Fibroblast of villous mesenchyme (primary cell): ENCODE measurements at regions not wholly inside any gene's neighbourhood (a gene's known extent, or its start where the extent isn't known, plus 50 kb on each side); places are given as distances from the start of the nearest gene placed in this dataset.

Source experiments
- DNase-seq: peaks from one replicate; pipeline ENCODE4 v3.0.0-alpha.2; 2010; ENCODE audit warnings: low read depth
- H3K4me3 ChIP-seq: 2 replicates; pipeline ENCODE4 v1.5.1; 2011; ENCODE audit warnings: low read depth, mild to moderate bottlenecking, low read length
- TF ChIP-seq, protein P1 (sequence below): IDR thresholded peaks from 2 replicates; pipeline ENCODE4 v1.5.1; 2012; ENCODE audit warnings: low read depth, mild to moderate bottlenecking, low read length; ENCODE audit not compliant: insufficient read depth

DNA sequence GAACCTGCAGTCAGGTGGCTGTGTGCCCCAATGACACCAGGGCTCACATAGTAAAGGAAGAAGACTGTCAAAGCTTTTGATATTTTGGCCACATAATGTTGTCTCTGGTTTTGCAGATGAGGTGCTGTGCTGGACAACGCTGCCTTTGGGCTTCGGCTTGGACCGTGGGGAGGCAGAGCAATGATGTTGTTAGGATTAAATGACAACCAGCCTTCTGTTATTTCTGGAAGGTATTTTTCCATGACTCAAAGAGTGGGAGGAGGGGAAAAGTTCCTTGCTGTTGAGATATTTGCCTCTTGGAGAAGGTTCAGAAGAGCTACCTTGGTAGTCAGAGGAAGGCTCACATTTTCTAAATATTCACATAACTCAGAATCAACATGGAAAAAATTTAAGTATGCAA is 187.3 kb upstream of the GALNT2 start:
- H3K4me3 ChIP-seq: no peak overlapping the region
- DNase-seq: no peak
- TF ChIP-seq, protein P1, sequence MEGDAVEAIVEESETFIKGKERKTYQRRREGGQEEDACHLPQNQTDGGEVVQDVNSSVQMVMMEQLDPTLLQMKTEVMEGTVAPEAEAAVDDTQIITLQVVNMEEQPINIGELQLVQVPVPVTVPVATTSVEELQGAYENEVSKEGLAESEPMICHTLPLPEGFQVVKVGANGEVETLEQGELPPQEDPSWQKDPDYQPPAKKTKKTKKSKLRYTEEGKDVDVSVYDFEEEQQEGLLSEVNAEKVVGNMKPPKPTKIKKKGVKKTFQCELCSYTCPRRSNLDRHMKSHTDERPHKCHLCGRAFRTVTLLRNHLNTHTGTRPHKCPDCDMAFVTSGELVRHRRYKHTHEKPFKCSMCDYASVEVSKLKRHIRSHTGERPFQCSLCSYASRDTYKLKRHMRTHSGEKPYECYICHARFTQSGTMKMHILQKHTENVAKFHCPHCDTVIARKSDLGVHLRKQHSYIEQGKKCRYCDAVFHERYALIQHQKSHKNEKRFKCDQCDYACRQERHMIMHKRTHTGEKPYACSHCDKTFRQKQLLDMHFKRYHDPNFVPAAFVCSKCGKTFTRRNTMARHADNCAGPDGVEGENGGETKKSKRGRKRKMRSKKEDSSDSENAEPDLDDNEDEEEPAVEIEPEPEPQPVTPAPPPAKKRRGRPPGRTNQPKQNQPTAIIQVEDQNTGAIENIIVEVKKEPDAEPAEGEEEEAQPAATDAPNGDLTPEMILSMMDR: no peak

DNA sequence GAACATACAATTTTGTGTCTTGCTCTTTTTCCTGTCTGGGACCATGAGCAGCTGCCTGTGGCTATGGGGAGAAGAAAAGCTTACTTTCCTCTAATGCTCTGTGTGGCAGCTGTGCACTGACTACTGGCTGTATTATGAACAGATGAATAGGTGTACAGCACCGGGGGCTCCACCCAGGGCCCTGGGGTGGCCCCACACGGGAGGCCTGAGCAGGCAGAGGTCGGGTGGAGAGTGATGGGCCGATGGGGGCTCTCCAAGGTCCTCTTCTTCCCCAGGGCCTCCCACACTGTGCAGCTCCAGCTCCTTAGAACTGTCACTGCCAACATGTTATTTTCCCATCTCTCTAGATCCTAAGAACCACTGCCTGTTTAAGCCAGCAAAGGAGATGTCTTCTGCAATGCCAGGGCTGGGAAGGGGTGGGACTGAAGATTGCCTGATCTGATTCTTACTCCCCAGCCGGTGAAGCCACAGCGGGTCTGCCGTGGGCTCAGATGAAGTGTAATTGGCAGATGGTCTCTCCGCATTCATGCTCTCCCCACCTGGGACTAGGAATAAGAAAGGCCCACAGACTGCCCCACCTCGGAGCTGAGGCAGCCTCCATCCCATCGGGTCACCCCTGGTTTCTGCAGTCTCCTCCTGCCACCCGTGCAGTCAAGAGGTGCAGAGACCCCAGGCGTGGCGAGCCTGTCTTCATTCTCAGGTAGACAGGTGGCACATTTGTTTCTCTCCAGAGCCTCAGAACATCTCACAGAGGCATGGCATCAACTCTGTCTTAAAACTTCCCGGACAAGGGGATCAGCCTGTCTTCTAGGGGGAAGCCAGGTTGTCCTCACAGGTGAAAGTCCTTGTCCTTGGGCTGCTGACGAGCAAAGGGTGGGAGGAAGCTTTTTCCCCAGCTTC is 186.5 kb upstream of the GALNT2 start:
- TF ChIP-seq, protein P1: no peak
- no peak overlapping the region for H3K4me3 ChIP-seq
- DNase-seq: no peak

DNA sequence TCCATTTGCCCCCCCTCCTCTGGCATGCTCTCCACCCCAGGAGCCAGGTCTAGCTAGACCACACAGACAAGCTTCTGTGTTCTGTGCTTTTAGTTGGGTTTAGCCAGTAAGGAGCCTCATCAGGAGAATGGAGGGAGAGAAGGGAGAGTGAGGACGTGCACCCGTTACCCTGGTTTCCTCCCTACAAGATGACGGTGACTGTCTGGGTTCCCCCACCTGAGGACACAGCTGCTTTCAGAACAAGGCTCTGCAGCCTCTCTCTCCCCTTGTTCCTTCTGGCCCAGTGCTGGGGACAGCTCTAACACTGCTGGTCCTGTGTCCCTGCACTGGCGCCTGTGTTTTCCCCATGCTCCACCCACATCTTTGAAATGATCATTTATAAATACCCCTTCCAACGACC is 184.4 kb upstream of the GALNT2 start:
- TF ChIP-seq, protein P1: no peak
- H3K4me3 ChIP-seq: no peak overlapping the region
- no peak for DNase-seq

GRCh38 chr1:229883504-229884200 is 183.4 kb upstream of the GALNT2 start:
- no peak for DNase-seq
- H3K4me3 ChIP-seq: no peak overlapping the region
- TF ChIP-seq, protein P1: no peak

- no peak overlapping the region for H3K4me3 ChIP-seq
- DNase-seq: no peak
- TF ChIP-seq, protein P1: no peak
Observed at GRCh38 chr1:229884765-229885164, 182.3 kb upstream of the GALNT2 start.

DNA sequence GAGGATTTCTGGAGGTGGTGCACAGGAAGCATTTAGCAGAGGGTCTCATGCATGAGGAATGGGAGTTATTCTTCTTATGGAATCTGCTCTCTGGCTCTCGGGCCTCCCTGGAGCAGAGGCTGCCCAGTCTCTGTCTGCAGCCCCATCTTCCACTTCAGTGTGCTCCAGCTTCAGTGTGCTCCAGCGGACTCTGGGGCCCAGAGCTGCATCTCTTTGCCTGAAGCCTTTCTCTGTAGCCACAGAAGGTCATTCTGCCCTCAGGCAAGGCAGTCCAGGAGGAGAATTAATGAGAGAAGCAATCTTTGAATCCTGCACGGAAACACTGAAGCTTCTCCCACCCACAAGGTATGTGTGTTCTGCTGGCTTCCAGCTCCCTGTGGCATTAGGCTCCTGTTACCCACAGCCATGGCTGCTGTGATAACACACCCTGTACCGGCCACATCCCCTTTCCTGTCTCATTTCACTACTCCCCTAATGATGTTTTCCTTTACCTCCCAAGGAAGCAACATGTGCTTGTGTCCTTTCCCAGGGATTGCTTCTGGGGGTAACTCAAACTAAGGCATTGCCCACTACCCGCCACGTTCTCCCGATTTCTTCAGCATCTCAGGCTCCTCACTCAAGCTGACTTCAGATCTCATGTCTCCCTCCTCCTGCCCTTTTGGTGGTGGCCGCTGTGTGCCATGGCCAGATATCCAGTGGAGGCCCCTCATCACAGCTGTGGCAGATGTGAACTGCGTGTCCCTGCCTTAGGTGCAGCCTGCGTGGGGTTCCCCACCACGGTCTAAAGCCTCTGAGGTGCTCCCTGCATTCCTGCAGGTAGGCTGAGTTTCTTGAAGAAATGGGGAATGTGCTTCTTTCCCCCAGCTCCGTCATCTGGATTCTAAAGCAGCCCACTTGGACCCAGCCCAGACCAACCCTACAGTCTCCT is 181.2 kb upstream of the GALNT2 start:
- DNase-seq: no peak
- TF ChIP-seq, protein P1: no peak
- no peak overlapping the region for H3K4me3 ChIP-seq
